ENCODE measurements at regions not wholly inside any gene's neighbourhood (a gene's known extent, or its start where the extent isn't known, plus 50 kb on each side); places are given as distances from the start of the nearest gene placed in this dataset.

DNA sequence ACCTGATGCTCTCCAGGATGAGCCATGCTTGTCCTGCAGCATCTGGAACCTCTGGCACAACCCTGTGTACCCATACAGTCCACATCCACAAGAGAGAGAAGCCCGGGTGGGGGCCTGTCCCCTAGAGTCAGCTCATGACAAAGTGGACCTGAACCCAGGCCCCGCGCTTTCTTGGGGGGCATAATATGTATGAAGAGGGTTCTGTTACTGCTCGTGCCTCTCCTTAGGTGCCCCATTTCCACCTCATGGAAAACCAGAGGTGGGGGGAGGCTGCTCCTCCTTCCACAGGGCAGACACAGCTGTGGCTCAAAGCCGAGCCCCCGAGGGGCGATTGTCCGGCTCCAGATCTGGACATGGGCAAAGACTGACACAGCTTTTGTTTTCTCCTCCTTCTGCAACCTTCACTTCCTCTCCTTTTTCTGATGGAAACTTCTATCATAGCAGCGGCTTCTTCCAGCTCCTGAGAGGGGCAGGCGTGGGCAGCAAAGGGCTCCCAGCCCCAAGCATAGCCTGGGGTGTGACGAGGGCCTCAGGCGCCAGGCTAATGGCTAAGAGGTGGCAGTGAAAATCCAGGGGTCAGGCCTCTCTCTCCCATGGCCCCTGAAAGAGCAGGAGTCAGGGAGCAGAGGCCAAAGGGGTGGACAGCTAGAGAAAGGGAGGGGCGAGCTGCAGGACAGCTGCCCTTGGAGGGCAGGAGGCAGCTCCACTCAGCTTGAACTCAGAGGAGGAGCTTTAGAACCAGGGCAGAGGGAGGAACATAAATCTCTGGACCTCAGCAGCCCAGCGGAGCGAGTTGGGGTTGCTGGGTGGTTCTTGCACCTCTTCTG is 155.5 kb downstream of the ZFP36L2 start:
- DNase-seq (ENCODE audit: low spot score): no peak
- Histone ChIP-seq H3K9ac (ENCODE audit: low read depth in 1 of 2, low read length in 2 of 2) (no peak overlapping the region), H3K36me3 (ENCODE audit: control insufficient read depth in 4 of 4, insufficient read depth in 3 of 4, low read depth in 1 of 4, low read length in 3 of 4) (no peaks in the 10 kb centered on the region), H3K4me3 (ENCODE audit: low read depth in 1 of 3, low read length in 3 of 3) (no peak overlapping the region), H3K27ac (ENCODE audit: low read depth in 1 of 2, low read length in 2 of 2) (peak overlapping the region in 1 of 2 donors; percentile 27), H3K9me3 (ENCODE audit: control insufficient read depth in 4 of 4, low read length in 3 of 4) (no peaks in the 10 kb centered on the region), H3K27me3 (ENCODE audit: control insufficient read depth in 4 of 4, insufficient read depth in 4 of 4, low read length in 3 of 4) (no peaks in the 10 kb centered on the region), H3K4me1 (ENCODE audit: control insufficient read depth in 4 of 4, insufficient read depth in 4 of 4, low read length in 3 of 4) (peaks cover 0 to under 1% (median 0%) of the 10 kb centered on the region in 4 donors)
- TF ChIP-seq FOXA1 (IDR thresholded peaks at IDR 0.05): no peak
- no peak for TF ChIP-seq HNF4G (IDR thresholded peaks at IDR 0.05)
- no peak for TF ChIP-seq RAD21 (IDR thresholded peaks at IDR 0.05)
- TF ChIP-seq, protein P1, sequence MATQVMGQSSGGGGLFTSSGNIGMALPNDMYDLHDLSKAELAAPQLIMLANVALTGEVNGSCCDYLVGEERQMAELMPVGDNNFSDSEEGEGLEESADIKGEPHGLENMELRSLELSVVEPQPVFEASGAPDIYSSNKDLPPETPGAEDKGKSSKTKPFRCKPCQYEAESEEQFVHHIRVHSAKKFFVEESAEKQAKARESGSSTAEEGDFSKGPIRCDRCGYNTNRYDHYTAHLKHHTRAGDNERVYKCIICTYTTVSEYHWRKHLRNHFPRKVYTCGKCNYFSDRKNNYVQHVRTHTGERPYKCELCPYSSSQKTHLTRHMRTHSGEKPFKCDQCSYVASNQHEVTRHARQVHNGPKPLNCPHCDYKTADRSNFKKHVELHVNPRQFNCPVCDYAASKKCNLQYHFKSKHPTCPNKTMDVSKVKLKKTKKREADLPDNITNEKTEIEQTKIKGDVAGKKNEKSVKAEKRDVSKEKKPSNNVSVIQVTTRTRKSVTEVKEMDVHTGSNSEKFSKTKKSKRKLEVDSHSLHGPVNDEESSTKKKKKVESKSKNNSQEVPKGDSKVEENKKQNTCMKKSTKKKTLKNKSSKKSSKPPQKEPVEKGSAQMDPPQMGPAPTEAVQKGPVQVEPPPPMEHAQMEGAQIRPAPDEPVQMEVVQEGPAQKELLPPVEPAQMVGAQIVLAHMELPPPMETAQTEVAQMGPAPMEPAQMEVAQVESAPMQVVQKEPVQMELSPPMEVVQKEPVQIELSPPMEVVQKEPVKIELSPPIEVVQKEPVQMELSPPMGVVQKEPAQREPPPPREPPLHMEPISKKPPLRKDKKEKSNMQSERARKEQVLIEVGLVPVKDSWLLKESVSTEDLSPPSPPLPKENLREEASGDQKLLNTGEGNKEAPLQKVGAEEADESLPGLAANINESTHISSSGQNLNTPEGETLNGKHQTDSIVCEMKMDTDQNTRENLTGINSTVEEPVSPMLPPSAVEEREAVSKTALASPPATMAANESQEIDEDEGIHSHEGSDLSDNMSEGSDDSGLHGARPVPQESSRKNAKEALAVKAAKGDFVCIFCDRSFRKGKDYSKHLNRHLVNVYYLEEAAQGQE (IDR thresholded peaks at IDR 0.05): no peak
- peak; percentile 94 for TF ChIP-seq NR2F2 (IDR thresholded peaks at IDR 0.05)
- TF ChIP-seq, protein P2, sequence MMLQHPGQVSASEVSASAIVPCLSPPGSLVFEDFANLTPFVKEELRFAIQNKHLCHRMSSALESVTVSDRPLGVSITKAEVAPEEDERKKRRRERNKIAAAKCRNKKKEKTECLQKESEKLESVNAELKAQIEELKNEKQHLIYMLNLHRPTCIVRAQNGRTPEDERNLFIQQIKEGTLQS (IDR thresholded peaks at IDR 0.05): no peak
- TF ChIP-seq, protein P3, sequence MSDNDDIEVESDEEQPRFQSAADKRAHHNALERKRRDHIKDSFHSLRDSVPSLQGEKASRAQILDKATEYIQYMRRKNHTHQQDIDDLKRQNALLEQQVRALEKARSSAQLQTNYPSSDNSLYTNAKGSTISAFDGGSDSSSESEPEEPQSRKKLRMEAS (IDR thresholded peaks at IDR 0.05): no peak
- TF ChIP-seq RXRA (IDR thresholded peaks at IDR 0.05): peak in 1 of 2 donors; percentile 11
- no peak for TF ChIP-seq YY1 (IDR thresholded peaks at IDR 0.05)
- no peak for TF ChIP-seq EGR1 (IDR thresholded peaks at IDR 0.05; ENCODE audit: low read depth in 2 of 2)
- TF ChIP-seq TAF1 (conservative IDR thresholded peaks at IDR 0.05): no peak
- WGBS: 89% methylated on average over 15 of the region's 15 CpGs

DNA sequence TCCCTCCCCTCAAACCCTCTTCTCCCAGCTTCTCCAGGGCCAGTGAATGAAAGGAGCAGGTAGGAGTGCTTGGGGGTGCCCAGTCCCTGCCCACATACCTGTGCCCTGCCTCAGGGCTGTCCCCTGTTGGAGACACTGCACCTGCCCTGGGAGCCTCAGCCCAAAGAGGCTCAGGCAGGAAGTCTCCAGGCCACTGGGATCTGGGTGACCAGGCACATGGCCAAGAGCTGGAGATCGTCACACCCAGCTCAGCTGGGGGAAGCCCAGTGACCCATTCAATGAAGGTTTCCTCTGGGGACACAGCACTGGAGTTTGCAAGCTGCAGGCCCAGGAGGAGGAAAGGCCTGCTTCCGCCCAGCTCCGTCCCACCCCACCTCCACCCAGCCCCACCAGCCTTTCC is 156.4 kb downstream of the ZFP36L2 start:
- Histone ChIP-seq H3K9ac (ENCODE audit: low read depth in 1 of 2, low read length in 2 of 2) (no peak overlapping the region), H3K27me3 (ENCODE audit: control insufficient read depth in 4 of 4, insufficient read depth in 4 of 4, low read length in 3 of 4) (no peaks in the 10 kb centered on the region), H3K4me1 (ENCODE audit: control insufficient read depth in 4 of 4, insufficient read depth in 4 of 4, low read length in 3 of 4) (no peaks in the 10 kb centered on the region), H3K4me3 (ENCODE audit: low read depth in 1 of 3, low read length in 3 of 3) (no peak overlapping the region), H3K27ac (ENCODE audit: low read depth in 1 of 2, low read length in 2 of 2) (no peak overlapping the region), H3K9me3 (ENCODE audit: control insufficient read depth in 4 of 4, low read length in 3 of 4) (no peaks in the 10 kb centered on the region), H3K36me3 (ENCODE audit: control insufficient read depth in 4 of 4, insufficient read depth in 3 of 4, low read depth in 1 of 4, low read length in 3 of 4) (no peaks in the 10 kb centered on the region)
- WGBS: 75% methylated on average over 3 of the region's 3 CpGs
- TF ChIP-seq HNF4A (conservative IDR thresholded peaks at IDR 0.05): no peak
- no peak for DNase-seq (ENCODE audit: low spot score)

DNA sequence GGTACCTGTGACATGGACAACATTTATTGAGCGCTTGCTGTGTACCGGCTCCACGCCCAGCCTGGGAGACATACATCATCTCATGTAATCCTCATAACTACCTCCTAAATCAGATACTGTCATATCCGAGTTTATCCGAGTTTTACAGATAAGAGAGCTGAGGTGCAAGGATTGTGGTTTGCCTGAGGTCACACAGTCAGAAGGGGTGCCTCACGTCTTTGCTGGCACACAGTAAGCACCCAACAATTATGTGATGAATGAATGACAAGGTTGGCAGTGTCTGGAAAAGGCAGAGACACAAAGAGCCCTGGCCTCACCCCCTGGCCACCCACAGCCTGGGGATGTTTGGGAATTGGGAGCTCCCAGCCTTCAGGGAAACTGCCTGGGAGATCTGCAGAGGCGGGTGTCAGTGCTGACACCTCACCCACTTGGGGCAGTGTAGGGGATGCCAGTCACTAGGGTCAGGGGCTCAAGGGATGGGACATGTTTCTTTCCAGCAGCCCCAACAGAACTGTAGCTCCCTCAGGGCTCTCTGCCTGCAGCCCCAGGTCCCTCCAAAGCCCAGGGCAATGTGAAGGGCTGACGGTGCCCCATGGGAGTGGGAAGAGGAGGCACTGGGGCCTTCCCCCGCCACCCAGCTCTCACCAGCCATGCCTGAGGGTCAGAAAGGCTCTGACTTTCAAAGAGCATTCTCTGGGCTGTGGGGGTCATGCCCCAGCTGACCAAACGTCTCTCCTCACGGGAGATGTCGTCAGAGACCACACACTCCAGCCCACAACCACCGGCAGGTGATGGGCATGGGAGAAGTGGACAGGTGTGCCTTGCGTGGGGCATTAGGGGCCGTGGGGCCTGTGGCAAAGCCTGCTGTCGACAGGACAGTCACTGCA is 157.5 kb downstream of the ZFP36L2 start:
- 92% methylated on average over 16 of the region's 16 CpGs for WGBS
- no peak for DNase-seq (ENCODE audit: low spot score)
- no peaks in the 10 kb centered on the region for H3K4me1 ChIP-seq (ENCODE audit: control insufficient read depth in 4 of 4, insufficient read depth in 4 of 4, low read length in 3 of 4)
- no peak for TF ChIP-seq JUND (IDR thresholded peaks at IDR 0.05)
- TF ChIP-seq, protein P4, sequence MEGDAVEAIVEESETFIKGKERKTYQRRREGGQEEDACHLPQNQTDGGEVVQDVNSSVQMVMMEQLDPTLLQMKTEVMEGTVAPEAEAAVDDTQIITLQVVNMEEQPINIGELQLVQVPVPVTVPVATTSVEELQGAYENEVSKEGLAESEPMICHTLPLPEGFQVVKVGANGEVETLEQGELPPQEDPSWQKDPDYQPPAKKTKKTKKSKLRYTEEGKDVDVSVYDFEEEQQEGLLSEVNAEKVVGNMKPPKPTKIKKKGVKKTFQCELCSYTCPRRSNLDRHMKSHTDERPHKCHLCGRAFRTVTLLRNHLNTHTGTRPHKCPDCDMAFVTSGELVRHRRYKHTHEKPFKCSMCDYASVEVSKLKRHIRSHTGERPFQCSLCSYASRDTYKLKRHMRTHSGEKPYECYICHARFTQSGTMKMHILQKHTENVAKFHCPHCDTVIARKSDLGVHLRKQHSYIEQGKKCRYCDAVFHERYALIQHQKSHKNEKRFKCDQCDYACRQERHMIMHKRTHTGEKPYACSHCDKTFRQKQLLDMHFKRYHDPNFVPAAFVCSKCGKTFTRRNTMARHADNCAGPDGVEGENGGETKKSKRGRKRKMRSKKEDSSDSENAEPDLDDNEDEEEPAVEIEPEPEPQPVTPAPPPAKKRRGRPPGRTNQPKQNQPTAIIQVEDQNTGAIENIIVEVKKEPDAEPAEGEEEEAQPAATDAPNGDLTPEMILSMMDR (IDR thresholded peaks at IDR 0.05; ENCODE audit: low read depth, low read length, missing input control): no peak
- no peak for TF ChIP-seq RAD21 (IDR thresholded peaks at IDR 0.05)
- no peak for TF ChIP-seq GABPA (IDR thresholded peaks at IDR 0.05 in 1 of 2, conservative IDR thresholded peaks at IDR 0.05 in 1 of 2)
- TF ChIP-seq FOXA1 (IDR thresholded peaks at IDR 0.05): no peak
- TF ChIP-seq, protein P3 (IDR thresholded peaks at IDR 0.05): no peak
- TF ChIP-seq YY1 (IDR thresholded peaks at IDR 0.05): no peak
- TF ChIP-seq EGR1 (IDR thresholded peaks at IDR 0.05; ENCODE audit: low read depth in 2 of 2): no peak
- no peak for TF ChIP-seq HNF4G (IDR thresholded peaks at IDR 0.05)

More for the DNA sequence above, 157.5 kb downstream of the ZFP36L2 start:
- H3K9me3 ChIP-seq (ENCODE audit: control insufficient read depth in 4 of 4, low read length in 3 of 4): no peaks in the 10 kb centered on the region
- no peak overlapping the region for H3K9ac ChIP-seq (ENCODE audit: low read depth in 1 of 2, low read length in 2 of 2)
- no peaks in the 10 kb centered on the region for H3K27me3 ChIP-seq (ENCODE audit: control insufficient read depth in 4 of 4, insufficient read depth in 4 of 4, low read length in 3 of 4)
- no peak overlapping the region for H3K27ac ChIP-seq (ENCODE audit: low read depth in 1 of 2, low read length in 2 of 2)
- no peaks in the 10 kb centered on the region for H3K36me3 ChIP-seq (ENCODE audit: control insufficient read depth in 4 of 4, insufficient read depth in 3 of 4, low read depth in 1 of 4, low read length in 3 of 4)
- H3K4me3 ChIP-seq (ENCODE audit: low read depth in 1 of 3, low read length in 3 of 3): no peak overlapping the region

Data from liver (tissue), 8 donors.